Mesenteric fat pad (tissue), 1 donor: ENCODE measurements at regions not wholly inside any gene's neighbourhood (a gene's known extent, or its start where the extent isn't known, plus 50 kb on each side); places are given as distances from the start of the nearest gene placed in this dataset.

ENCODE experiments used
- DNase-seq: peaks from one replicate; pipeline ENCODE4 v3.0.0-alpha.2; 2020; ENCODE audit warnings: low spot score
- donor health status: DM: yes; HTN: yes; CAD: no.

GRCh38 chr2:7788736-7789135 is 871.5 kb downstream of the RNF144A start:
- DNase-seq, result no peak

- no peak for DNase-seq
Measured at GRCh38 chr2:7792031-7792651, 874.9 kb downstream of the RNF144A start.

GRCh38 chr2:7795778-7796563 is 878.8 kb downstream of the RNF144A start:
- DNase-seq, result no peak

GRCh38 chr2:7800031-7800430 is 881.8 kb upstream of the ID2 start:
- DNase-seq, result no peak

- DNase-seq, result no peak
Measured at GRCh38 chr2:7801212-7801611, 880.6 kb upstream of the ID2 start.

- DNase-seq, result no peak
Measured at GRCh38 chr2:7803515-7803914, 878.3 kb upstream of the ID2 start.

GRCh38 chr2:7809640-7810039 is 872.2 kb upstream of the ID2 start:
- DNase-seq, result no peak

GRCh38 chr2:7811073-7811472 is 870.8 kb upstream of the ID2 start:
- DNase-seq, result no peak

GRCh38 chr2:7812231-7812995 is 869.4 kb upstream of the ID2 start:
- DNase-seq, result no peak

GRCh38 chr2:7813541-7814292 is 868.1 kb upstream of the ID2 start:
- DNase-seq, result no peak

- DNase-seq, result no peak
Measured at GRCh38 chr2:7815726-7816125, 866.1 kb upstream of the ID2 start.

GRCh38 chr2:7816233-7816632 is 865.6 kb upstream of the ID2 start:
- DNase-seq, result no peak

- DNase-seq, result no peak
Measured at GRCh38 chr2:7816944-7817343, 864.9 kb upstream of the ID2 start.

GRCh38 chr2:7819316-7819715 is 862.5 kb upstream of the ID2 start:
- no peak for DNase-seq

- DNase-seq, result no peak
Measured at GRCh38 chr2:7819850-7820249, 862.0 kb upstream of the ID2 start.

- no peak for DNase-seq
Measured at GRCh38 chr2:7824211-7824610, 857.6 kb upstream of the ID2 start.

GRCh38 chr2:7825591-7826312 is 856.1 kb upstream of the ID2 start:
- no peak for DNase-seq

- DNase-seq, result no peak
Measured at GRCh38 chr2:7826656-7827055, 855.2 kb upstream of the ID2 start.

- DNase-seq, result no peak
Measured at GRCh38 chr2:7829241-7829640, 852.6 kb upstream of the ID2 start.

- DNase-seq, result no peak
Measured at GRCh38 chr2:7830616-7831015, 851.2 kb upstream of the ID2 start.

- DNase-seq, result no peak
Measured at GRCh38 chr2:7835151-7835550, 846.7 kb upstream of the ID2 start.
